ENCODE measurements at regions not wholly inside any gene's neighbourhood (a gene's known extent, or its start where the extent isn't known, plus 50 kb on each side); places are given as distances from the start of the nearest gene placed in this dataset.

GRCh38 chr5:27938989-27939388 lies 900.6 kb upstream of the CDH9 start:
- no peak for DNase-seq (ENCODE audit: low read depth)
- TF ChIP-seq CTCF (IDR thresholded peaks at IDR 0.05; ENCODE audit: control insufficient read depth, insufficient read depth, low read depth, low read length, missing control alignments) = no peak

GRCh38 chr5:27928060-27928459 lies 889.7 kb upstream of the CDH9 start:
- no peak for TF ChIP-seq CTCF (IDR thresholded peaks at IDR 0.05; ENCODE audit: control insufficient read depth, insufficient read depth, low read depth, low read length, missing control alignments)
- no peak overlapping the region for H3K4me3 ChIP-seq (ENCODE audit: control insufficient read depth, low read depth, low read length)
- no peak for DNase-seq (ENCODE audit: low read depth)

More at GRCh38 chr5:27938989-27939388, 900.6 kb upstream of the CDH9 start:
- no peak overlapping the region for H3K4me3 ChIP-seq (ENCODE audit: control insufficient read depth, low read depth, low read length)

GRCh38 chr5:27911216-27911615 lies 872.8 kb upstream of the CDH9 start:
- H3K4me3 ChIP-seq (ENCODE audit: control insufficient read depth, low read depth, low read length) = no peak overlapping the region
- DNase-seq (ENCODE audit: low read depth) = no peak
- no peak for TF ChIP-seq CTCF (IDR thresholded peaks at IDR 0.05; ENCODE audit: control insufficient read depth, insufficient read depth, low read depth, low read length, missing control alignments)

GRCh38 chr5:27908341-27908740 lies 870.0 kb upstream of the CDH9 start:
- no peak for TF ChIP-seq CTCF (IDR thresholded peaks at IDR 0.05; ENCODE audit: control insufficient read depth, insufficient read depth, low read depth, low read length, missing control alignments)
- no peak for DNase-seq (ENCODE audit: low read depth)
- no peak overlapping the region for H3K4me3 ChIP-seq (ENCODE audit: control insufficient read depth, low read depth, low read length)

- no peak overlapping the region for H3K4me3 ChIP-seq (ENCODE audit: control insufficient read depth, low read depth, low read length)
- no peak for TF ChIP-seq CTCF (IDR thresholded peaks at IDR 0.05; ENCODE audit: control insufficient read depth, insufficient read depth, low read depth, low read length, missing control alignments)
- no peak for DNase-seq (ENCODE audit: low read depth)
These were observed 868.7 kb upstream of the CDH9 start for GRCh38 chr5:27906931-27907601.

- no peak overlapping the region for H3K4me3 ChIP-seq (ENCODE audit: control insufficient read depth, low read depth, low read length)
- no peak for TF ChIP-seq CTCF (IDR thresholded peaks at IDR 0.05; ENCODE audit: control insufficient read depth, insufficient read depth, low read depth, low read length, missing control alignments)
- no peak for DNase-seq (ENCODE audit: low read depth)
These were observed 868.1 kb upstream of the CDH9 start for GRCh38 chr5:27906481-27906880.

Data from AG09309 (cell line).